KMS-11 (cell line): ENCODE measurements at regions not wholly inside any gene's neighbourhood (a gene's known extent, or its start where the extent isn't known, plus 50 kb on each side); places are given as distances from the start of the nearest gene placed in this dataset.

ENCODE experiments used
- H2AFZ ChIP-seq: fragments of 200-600 bp; sonication (generic); 2 replicates; pipeline ENCODE4 v1.6.1; 2016; ENCODE audit warnings: antibody characterized with exemption, mixed run types, low read depth
- H3K27ac ChIP-seq: fragments of 200-600 bp; sonication (generic); 2 replicates; pipeline ENCODE4 v1.6.1; 2016; ENCODE audit warnings: mild to moderate bottlenecking, mixed run types
- H3K27me3 ChIP-seq: fragments of 200-600 bp; sonication (generic); 2 replicates; pipeline ENCODE4 v1.6.1; 2017; ENCODE audit warnings: mild to moderate bottlenecking, low read depth, mixed run types, moderate library complexity; ENCODE audit not compliant: insufficient read depth
- H3K36me3 ChIP-seq: fragments of 200-600 bp; sonication (generic); 2 replicates; pipeline ENCODE4 v1.6.1; 2017; ENCODE audit warnings: mild to moderate bottlenecking, mixed run types; ENCODE audit not compliant: insufficient read depth
- H3K4me1 ChIP-seq: fragments of 200-600 bp; sonication (generic); 2 replicates; pipeline ENCODE4 v1.6.1; 2016; ENCODE audit warnings: mild to moderate bottlenecking, low read depth, mixed run types; ENCODE audit not compliant: poor library complexity, severe bottlenecking
- H3K4me2 ChIP-seq: fragments of 200-600 bp; sonication (generic); 2 replicates; pipeline ENCODE4 v1.7.0; 2016; ENCODE audit warnings: mild to moderate bottlenecking, mixed run types
- H3K4me3 ChIP-seq: fragments of 200-600 bp; sonication (generic); IDR thresholded peaks from 2 replicates; pipeline ENCODE4 v1.6.1; 2017; ENCODE audit warnings: low read depth, low read length, mixed read lengths; ENCODE audit not compliant: insufficient read depth
- H3K79me2 ChIP-seq: fragments of 200-600 bp; sonication (generic); 2 replicates; pipeline ENCODE4 v1.6.1; 2016; ENCODE audit warnings: low read depth, mixed run types; ENCODE audit not compliant: insufficient read depth
- H3K9ac ChIP-seq: fragments of 200-600 bp; sonication (generic); 2 replicates; pipeline ENCODE4 v1.6.1; 2016; ENCODE audit warnings: mild to moderate bottlenecking, mixed run types
- H4K20me1 ChIP-seq: fragments of 200-600 bp; sonication (generic); 2 replicates; pipeline ENCODE4 v1.6.1; 2016; ENCODE audit warnings: mild to moderate bottlenecking, mixed run types; ENCODE audit not compliant: insufficient read depth
- TF ChIP-seq, protein P1 (sequence below): fragments of 200-600 bp; sonication (generic); conservative IDR thresholded peaks from 2 replicates; pipeline ENCODE4 v1.6.1; 2017; ENCODE audit warnings: low read depth, mild to moderate bottlenecking, antibody characterized with exemption, low read length, moderate library complexity, mixed read lengths

GRCh38 chr2:146262606-146263005 lies 1582.2 kb upstream of the ACVR2A start:
- Histone ChIP-seq H3K36me3 (no peaks in the 10 kb centered on the region), H3K4me2 (no peak overlapping the region), H3K27ac (no peak overlapping the region), H3K4me3 (no peak overlapping the region), H3K9ac (no peak overlapping the region), H4K20me1 (no peaks in the 10 kb centered on the region), H3K79me2 (no peaks in the 10 kb centered on the region), H3K27me3 (no peaks in the 10 kb centered on the region), H2AFZ (no peak overlapping the region), H3K4me1 (no peaks in the 10 kb centered on the region)
- TF ChIP-seq, protein P1, sequence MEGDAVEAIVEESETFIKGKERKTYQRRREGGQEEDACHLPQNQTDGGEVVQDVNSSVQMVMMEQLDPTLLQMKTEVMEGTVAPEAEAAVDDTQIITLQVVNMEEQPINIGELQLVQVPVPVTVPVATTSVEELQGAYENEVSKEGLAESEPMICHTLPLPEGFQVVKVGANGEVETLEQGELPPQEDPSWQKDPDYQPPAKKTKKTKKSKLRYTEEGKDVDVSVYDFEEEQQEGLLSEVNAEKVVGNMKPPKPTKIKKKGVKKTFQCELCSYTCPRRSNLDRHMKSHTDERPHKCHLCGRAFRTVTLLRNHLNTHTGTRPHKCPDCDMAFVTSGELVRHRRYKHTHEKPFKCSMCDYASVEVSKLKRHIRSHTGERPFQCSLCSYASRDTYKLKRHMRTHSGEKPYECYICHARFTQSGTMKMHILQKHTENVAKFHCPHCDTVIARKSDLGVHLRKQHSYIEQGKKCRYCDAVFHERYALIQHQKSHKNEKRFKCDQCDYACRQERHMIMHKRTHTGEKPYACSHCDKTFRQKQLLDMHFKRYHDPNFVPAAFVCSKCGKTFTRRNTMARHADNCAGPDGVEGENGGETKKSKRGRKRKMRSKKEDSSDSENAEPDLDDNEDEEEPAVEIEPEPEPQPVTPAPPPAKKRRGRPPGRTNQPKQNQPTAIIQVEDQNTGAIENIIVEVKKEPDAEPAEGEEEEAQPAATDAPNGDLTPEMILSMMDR, result no peak

- H3K9ac ChIP-seq, result no peak overlapping the region
- H2AFZ ChIP-seq, result no peak overlapping the region
- TF ChIP-seq, protein P1, result no peak
- H4K20me1 ChIP-seq, result no peaks in the 10 kb centered on the region
- no peak overlapping the region for H3K4me3 ChIP-seq
- H3K4me1 ChIP-seq, result no peaks in the 10 kb centered on the region
- no peaks in the 10 kb centered on the region for H3K79me2 ChIP-seq
- H3K27ac ChIP-seq, result no peak overlapping the region
- no peaks in the 10 kb centered on the region for H3K36me3 ChIP-seq
- no peaks in the 10 kb centered on the region for H3K27me3 ChIP-seq
- H3K4me2 ChIP-seq, result no peak overlapping the region
Measured at GRCh38 chr2:146260551-146260950, 1584.3 kb upstream of the ACVR2A start.

GRCh38 chr2:146259816-146260215 lies 1585.0 kb upstream of the ACVR2A start:
- Histone ChIP-seq H3K36me3 (no peaks in the 10 kb centered on the region), H3K9ac (no peak overlapping the region), H2AFZ (no peak overlapping the region), H3K79me2 (no peaks in the 10 kb centered on the region), H3K27me3 (no peaks in the 10 kb centered on the region), H3K4me1 (no peaks in the 10 kb centered on the region), H4K20me1 (no peaks in the 10 kb centered on the region), H3K27ac (no peak overlapping the region), H3K4me2 (no peak overlapping the region), H3K4me3 (no peak overlapping the region)
- TF ChIP-seq, protein P1, result no peak

GRCh38 chr2:146258071-146258470 lies 1586.8 kb upstream of the ACVR2A start:
- no peak overlapping the region for H3K4me2 ChIP-seq
- no peaks in the 10 kb centered on the region for H3K4me1 ChIP-seq
- TF ChIP-seq, protein P1, result no peak
- no peaks in the 10 kb centered on the region for H3K27me3 ChIP-seq
- no peaks in the 10 kb centered on the region for H3K79me2 ChIP-seq
- no peak overlapping the region for H2AFZ ChIP-seq
- no peaks in the 10 kb centered on the region for H3K36me3 ChIP-seq
- no peak overlapping the region for H3K9ac ChIP-seq
- no peak overlapping the region for H3K4me3 ChIP-seq
- H3K27ac ChIP-seq, result no peak overlapping the region
- no peaks in the 10 kb centered on the region for H4K20me1 ChIP-seq
